Natural killer cell (primary cell): ENCODE measurements at regions not wholly inside any gene's neighbourhood (a gene's known extent, or its start where the extent isn't known, plus 50 kb on each side); places are given as distances from the start of the nearest gene placed in this dataset.

Experiments used
- ATAC-seq, 3 donors: fragments of 150-1000 bp in 2 of 3; fragments of 200-7000 bp in 1 of 3; cut with Tn5 transposase; 1 replicate in 1 of 3; 2 replicates in 2 of 3; pipeline ENCODE4 v1.10.0; 2021; ENCODE audit warnings: mild to moderate bottlenecking in 2 of 3, moderate library complexity in 2 of 3
- DNase-seq, 2 donors: peaks; one replicate each; pipeline versions ENCODE4 v3.0.0 to v3.0.0-alpha.2; 2013 to 2021; ENCODE audit warnings: mixed read lengths in 1 of 2
- H3K27ac ChIP-seq: one replicate; pipeline ENCODE4 v1.5.1; 2013; ENCODE audit warnings: mild to moderate bottlenecking, low read length
- H3K27me3 ChIP-seq: one replicate; pipeline ENCODE4 v1.6.1; 2013; ENCODE audit warnings: low read length; ENCODE audit not compliant: control insufficient read depth, insufficient read depth
- H3K36me3 ChIP-seq: one replicate; pipeline ENCODE4 v1.6.1; 2013; ENCODE audit warnings: low read length; ENCODE audit not compliant: control insufficient read depth, insufficient read depth
- H3K4me1 ChIP-seq: one replicate; pipeline ENCODE4 v1.6.1; 2013; ENCODE audit warnings: low read length; ENCODE audit not compliant: control insufficient read depth, insufficient read depth
- H3K4me3 ChIP-seq: one replicate; pipeline ENCODE4 v1.5.1; 2013; ENCODE audit warnings: low read length
- H3K9me3 ChIP-seq: one replicate; pipeline ENCODE4 v1.6.1; 2013; ENCODE audit warnings: low read length; ENCODE audit not compliant: control insufficient read depth, insufficient read depth
- H3K27ac Mint-ChIP-seq, 2 donors: one replicate each; pipeline ENCODE4 v1.8.0; 2022; ENCODE audit warnings: mild to moderate bottlenecking in 2 of 2, mixed read lengths in 2 of 2, moderate library complexity in 1 of 2
- H3K27me3 Mint-ChIP-seq, 2 donors: one replicate each; pipeline ENCODE4 v1.8.0; 2022; ENCODE audit warnings: low read depth in 2 of 2, mixed read lengths in 2 of 2
- H3K36me3 Mint-ChIP-seq: one replicate; pipeline ENCODE4 v1.8.0; 2022; ENCODE audit warnings: mixed read lengths
- H3K4me1 Mint-ChIP-seq, 2 donors: one replicate each; pipeline ENCODE4 v1.8.0; 2022; ENCODE audit warnings: mixed read lengths in 2 of 2
- H3K4me3 Mint-ChIP-seq: one replicate; pipeline ENCODE4 v1.8.0; 2022; ENCODE audit warnings: mild to moderate bottlenecking, moderate library complexity, mixed read lengths
- H3K9me3 Mint-ChIP-seq, 2 donors: one replicate each; pipeline ENCODE4 v1.8.0; 2022; ENCODE audit warnings: mixed read lengths in 2 of 2
- CTCF ChIP-seq: fragments of 200-600 bp; IDR thresholded peaks from one replicate; pipeline ENCODE4 v1.8.0; 2022; ENCODE audit warnings: antibody characterized with exemption
- WGBS: methylation state at CpG from one replicate; pipeline ENCODE4 v1.1.7; 2013; ENCODE audit warnings: missing lambda C conversion rate; ENCODE audit not compliant: insufficient coverage; 5-methylcytosine and 5-hydroxymethylcytosine counted together
- intact Hi-C: fragments of 100-400 bp; cut with micrococcal nuclease; formaldehyde crosslinking; loops from one replicate; pipeline ENCODE4 v1.14.2; 2022

DNA sequence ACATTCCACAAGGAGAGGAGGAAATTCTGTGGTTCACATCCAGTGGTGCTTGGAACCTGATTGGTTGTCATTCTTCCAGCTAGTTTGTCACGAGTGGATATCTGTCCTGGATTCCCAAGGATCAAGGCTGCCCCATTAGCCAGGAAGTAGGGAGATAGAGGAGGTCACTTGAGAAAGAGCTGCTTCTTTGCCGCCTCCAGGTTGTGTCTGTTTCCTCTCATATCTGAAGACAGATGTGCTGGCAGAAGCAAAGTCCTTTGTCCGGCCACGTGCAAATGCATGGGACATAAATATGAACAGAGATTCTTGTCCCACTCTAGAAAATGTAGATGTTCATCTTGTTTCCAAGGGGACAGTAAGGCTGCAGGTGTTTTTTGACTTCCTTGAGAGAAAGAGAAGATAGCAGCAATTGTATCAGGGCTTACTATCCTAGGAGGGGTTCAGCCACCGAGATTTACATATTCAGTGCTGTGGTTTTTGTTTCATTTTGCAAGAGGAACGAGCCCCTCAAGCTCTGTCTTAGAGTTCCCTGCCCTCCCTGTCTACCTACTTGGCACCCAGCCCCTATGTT lies 174.4 kb downstream of the RPIA start:
- Mint-ChIP-seq H3K27me3 (peaks cover 30 to 56% of the 10 kb centered on the region in 2 donors), H3K36me3 (no peaks in the 10 kb centered on the region), H3K4me1 (peaks cover 13 to 22% of the 10 kb centered on the region in 2 donors), H3K4me3 (no peak overlapping the region), H3K9me3 (no peaks in the 10 kb centered on the region), H3K27ac (no peak overlapping the region)
- H3K27ac ChIP-seq = peak overlapping the region; percentile 27
- H3K4me1 ChIP-seq = peaks cover 15% of the 10 kb centered on the region
- peak overlapping the region; percentile 38 for H3K4me3 ChIP-seq
- H3K27me3 ChIP-seq = no peaks in the 10 kb centered on the region
- no peak for TF ChIP-seq CTCF
- ATAC-seq (no peak), DNase-seq (no peak)
- H3K9me3 ChIP-seq = no peaks in the 10 kb centered on the region
- 8% methylated on average over 6 of the region's 6 CpGs for WGBS
- intact Hi-C loops = no loop called here
- no peaks in the 10 kb centered on the region for H3K36me3 ChIP-seq

DNA sequence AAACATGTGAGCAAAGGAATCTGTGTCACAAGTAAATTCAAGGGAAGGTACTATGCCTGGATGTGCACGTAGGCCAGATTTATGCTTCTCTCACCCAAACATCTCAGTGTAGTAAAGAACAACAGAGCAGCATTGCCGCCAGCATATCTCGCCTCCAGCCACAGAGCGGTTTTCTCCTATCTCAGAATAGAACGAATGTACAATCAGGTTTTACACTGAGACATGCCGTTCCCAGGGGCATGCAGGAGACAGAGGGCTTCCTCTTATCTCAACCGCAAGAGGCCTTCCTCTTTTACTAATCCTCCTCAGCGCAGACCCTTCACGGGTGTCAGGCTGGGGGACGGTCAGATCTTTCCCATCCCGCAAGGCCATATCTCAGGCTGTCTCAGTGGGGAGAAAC lies 175.3 kb downstream of the RPIA start:
- peaks cover 27 to 65% of the 10 kb centered on the region in 2 donors for H3K27me3 Mint-ChIP-seq
- Histone ChIP-seq H3K27me3 (no peaks in the 10 kb centered on the region), H3K36me3 (no peaks in the 10 kb centered on the region), H3K4me1 (peaks cover 15% of the 10 kb centered on the region), H3K9me3 (no peaks in the 10 kb centered on the region), H3K27ac (peak overlapping the region; percentile 27), H3K4me3 (peak overlapping the region; percentile 38)
- DNase-seq (no peak), ATAC-seq (no peak)
- H3K4me3 Mint-ChIP-seq = no peak overlapping the region
- H3K9me3 Mint-ChIP-seq = no peaks in the 10 kb centered on the region
- no peak overlapping the region for H3K27ac Mint-ChIP-seq
- peaks cover 13 to 22% of the 10 kb centered on the region in 2 donors for H3K4me1 Mint-ChIP-seq
- 6% methylated on average over 11 of the region's 11 CpGs for WGBS
- TF ChIP-seq CTCF = no peak
- no peaks in the 10 kb centered on the region for H3K36me3 Mint-ChIP-seq
- intact Hi-C loops = no loop called here

GRCh38 chr2:88868861-88869260 lies 177.4 kb downstream of the RPIA start:
- Mint-ChIP-seq H3K27me3 (peaks cover 25 to 70% of the 10 kb centered on the region in 2 donors), H3K27ac (no peak overlapping the region), H3K36me3 (no peaks in the 10 kb centered on the region), H3K9me3 (no peaks in the 10 kb centered on the region), H3K4me3 (no peak overlapping the region), H3K4me1 (peaks cover 13 to 22% of the 10 kb centered on the region in 2 donors)
- no peak overlapping the region for H3K27ac ChIP-seq
- H3K9me3 ChIP-seq = no peaks in the 10 kb centered on the region
- 58% methylated on average over 1 of the region's 1 CpG for WGBS
- peaks cover 15% of the 10 kb centered on the region for H3K4me1 ChIP-seq
- no peak for DNase-seq
- intact Hi-C loops = no loop called here
- H3K4me3 ChIP-seq = no peak overlapping the region
- peak in 1 of 3 donors; percentile 32 for ATAC-seq
- H3K36me3 ChIP-seq = no peaks in the 10 kb centered on the region
- H3K27me3 ChIP-seq = no peaks in the 10 kb centered on the region
- TF ChIP-seq CTCF = no peak

DNA sequence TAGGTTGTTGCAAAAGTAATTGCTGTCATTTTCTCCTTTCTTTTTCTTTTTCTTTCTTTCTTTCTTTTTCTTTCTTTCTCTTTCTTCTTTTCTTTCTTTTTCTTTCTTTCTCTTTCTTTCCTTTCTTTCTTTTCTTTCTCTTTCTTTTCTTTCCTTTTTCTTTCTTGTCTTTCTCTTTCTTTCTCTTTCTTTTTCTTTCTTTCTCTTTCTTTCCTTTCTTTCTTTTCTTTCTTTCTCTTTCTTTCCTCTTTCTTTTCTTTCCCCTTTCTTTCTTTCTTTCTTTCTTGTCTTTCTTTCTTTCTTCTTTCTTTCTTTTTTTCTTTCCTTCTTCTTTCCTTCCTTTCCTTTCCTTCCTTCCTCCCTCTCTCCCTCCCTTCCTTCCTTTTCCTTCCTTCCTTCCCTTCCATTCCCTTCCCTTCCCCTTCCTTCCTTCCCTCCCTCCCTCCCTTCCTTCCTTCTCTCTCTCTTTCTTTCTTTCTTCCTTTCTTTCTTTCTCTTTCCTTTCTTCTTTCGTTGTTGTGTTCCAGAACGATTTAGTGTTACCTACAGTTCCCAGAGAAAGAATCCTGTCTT lies 178.9 kb downstream of the RPIA start:
- Mint-ChIP-seq H3K36me3 (no peaks in the 10 kb centered on the region), H3K4me1 (peaks cover 13 to 17% of the 10 kb centered on the region in 2 donors), H3K27me3 (peaks cover 17 to 56% of the 10 kb centered on the region in 2 donors), H3K27ac (no peak overlapping the region), H3K9me3 (no peaks in the 10 kb centered on the region), H3K4me3 (no peak overlapping the region)
- intact Hi-C loops = no loop called here
- no peak for DNase-seq
- H3K4me1 ChIP-seq = peaks cover 15% of the 10 kb centered on the region
- H3K27me3 ChIP-seq = no peaks in the 10 kb centered on the region
- TF ChIP-seq CTCF = no peak
- ATAC-seq = no peak
- H3K4me3 ChIP-seq = no peak overlapping the region
- H3K9me3 ChIP-seq = no peaks in the 10 kb centered on the region
- WGBS = 75% methylated on average over 2 of the region's 2 CpGs
- H3K27ac ChIP-seq = no peak overlapping the region
- no peaks in the 10 kb centered on the region for H3K36me3 ChIP-seq
